ENCODE measurements at regions not wholly inside any gene's neighbourhood (a gene's known extent, or its start where the extent isn't known, plus 50 kb on each side); places are given as distances from the start of the nearest gene placed in this dataset.

GRCh38 chr1:218584418-218585155 lies 239.5 kb downstream of the TGFB2 start:
- DNase-seq: no peak

DNA sequence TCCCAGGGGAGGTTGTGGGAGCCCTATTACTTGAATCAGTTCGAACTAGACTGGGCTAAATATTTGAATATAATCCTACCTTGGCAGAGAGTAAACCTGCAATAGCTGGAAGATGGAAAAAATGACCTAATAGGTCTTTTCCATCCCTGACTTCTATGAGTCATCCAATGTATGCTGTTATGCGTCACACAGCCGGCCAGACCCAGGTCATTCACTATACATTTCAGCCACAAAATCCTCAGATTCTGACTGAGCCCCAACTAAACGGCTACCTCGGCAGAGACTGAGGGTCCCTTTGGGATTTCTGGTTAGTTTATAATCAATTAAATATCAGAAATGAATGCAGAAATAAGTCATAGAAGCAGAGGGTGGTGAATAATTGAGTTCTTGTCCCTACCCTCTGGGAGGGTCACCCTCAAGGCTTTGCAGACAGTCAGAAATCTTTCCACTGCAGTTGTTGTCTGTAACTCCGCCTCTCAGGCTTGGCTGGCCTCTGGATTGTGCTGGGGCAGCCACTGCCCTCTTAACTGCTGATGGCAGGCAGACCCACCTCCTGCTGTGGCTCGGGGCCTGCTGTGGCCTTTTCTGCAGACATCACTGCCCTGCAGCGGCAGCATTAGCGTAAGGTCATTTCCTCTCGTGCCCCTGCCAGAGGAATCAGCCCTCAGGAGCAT lies 240.5 kb downstream of the TGFB2 start:
- DNase-seq: peak; percentile 86

DNA sequence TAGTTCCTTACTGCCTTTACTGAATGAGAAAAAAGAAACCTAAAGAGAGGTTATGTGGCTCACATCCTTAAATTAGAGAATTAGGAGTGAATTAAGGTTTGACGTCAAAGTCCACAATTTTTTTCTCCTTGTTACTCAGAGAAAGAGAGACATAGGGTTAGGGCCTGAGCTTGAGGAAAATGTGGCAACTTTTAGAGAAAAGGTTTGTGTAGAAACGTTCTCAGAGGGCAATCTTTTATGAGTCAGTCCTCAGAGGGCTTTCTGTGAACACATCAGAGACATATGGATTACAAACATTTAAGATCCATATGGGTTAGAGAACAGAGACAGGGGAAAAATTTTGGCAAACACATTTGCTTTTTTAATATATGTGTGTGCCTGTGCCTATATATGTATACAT lies 242.8 kb downstream of the TGFB2 start:
- DNase-seq: no peak

DNA sequence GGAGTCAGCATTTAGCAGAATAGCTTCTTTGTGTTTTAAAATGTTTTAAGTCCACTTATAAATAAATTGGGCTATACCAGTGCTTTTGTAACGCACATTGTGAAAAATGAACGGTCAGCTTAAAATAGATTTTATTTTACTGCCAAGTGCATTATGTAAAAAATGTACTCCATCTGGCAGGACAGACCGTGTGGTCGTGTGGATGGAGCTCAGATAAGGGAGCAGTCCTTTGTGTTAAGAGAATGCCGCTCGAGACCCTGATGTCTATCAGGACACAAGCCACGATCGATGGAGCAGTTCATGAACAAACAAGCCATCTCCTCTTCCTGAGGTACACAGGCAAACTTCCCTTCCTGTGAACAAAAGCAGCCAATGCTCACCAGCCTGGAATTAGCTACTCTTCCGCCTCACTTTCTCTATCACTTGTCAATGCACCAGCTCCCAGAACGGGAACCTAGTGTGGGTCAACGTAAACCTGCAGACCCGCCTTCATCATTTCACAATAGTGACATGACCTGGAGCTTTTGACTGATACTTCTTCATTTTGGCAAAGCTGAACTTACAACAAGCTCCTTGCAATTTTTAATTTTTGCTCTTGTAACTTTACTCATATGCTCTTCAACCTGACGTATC lies 243.5 kb downstream of the TGFB2 start:
- DNase-seq: no peak

DNA sequence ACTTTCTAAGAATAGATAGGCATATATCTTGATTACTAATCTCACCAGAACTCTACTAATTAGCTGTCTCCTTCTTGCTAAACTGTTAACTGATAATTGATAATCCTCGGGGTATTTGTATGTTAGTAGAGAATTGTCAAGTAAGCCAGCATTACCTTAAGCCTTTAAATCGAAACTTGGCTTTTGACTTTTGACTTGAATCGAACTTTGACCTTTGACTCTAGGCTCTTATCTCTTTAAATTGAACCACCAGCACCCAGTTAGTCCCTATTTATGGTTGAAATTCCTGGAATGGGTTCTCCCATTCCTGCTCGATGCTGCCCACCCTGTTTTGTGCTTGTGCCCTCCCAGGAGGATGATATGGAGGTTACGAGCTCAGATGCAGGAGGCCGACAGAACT lies 244.4 kb downstream of the TGFB2 start:
- no peak for DNase-seq

DNA sequence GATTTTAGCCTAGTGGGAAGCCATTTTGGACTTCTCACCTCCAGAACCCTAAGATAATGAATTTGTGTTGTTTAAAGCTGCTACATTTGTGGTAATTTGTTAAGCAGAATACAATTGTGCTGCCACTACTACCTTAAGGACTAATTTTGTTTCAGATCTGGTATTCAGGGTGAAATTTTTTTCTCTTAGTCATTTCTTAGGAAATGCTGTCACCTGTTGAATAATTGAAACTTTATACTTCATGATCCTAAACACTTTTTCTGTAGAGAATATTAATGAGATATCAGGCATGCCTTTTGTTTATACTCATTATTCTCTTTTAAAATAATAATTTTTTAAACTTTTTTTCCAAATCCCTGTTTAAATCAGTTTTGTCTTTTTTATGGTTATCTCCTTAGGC lies 246.8 kb downstream of the TGFB2 start:
- no peak for DNase-seq

- no peak for DNase-seq
Observed at GRCh38 chr1:218592688-218593087, 247.6 kb downstream of the TGFB2 start.

DNA sequence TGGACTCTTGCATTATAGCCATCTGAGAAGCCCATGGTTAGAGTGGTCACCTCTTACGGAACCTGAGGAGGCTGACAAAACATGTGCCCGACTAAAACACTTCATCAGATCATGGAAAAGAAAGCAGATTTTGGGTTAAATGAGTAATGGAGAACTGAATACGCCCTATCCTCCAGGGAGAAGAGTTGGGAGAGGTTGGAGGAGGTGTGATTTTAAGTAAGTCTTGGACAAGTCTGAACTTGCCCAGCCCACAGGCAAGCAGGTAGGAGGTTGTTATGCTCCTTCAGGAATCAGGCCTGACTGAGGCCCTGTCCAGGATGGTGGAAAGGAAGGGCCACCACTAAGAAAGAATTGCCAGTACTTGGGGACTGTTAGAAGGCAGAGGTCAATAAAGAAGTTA lies 255.8 kb downstream of the TGFB2 start:
- no peak for DNase-seq

DNA sequence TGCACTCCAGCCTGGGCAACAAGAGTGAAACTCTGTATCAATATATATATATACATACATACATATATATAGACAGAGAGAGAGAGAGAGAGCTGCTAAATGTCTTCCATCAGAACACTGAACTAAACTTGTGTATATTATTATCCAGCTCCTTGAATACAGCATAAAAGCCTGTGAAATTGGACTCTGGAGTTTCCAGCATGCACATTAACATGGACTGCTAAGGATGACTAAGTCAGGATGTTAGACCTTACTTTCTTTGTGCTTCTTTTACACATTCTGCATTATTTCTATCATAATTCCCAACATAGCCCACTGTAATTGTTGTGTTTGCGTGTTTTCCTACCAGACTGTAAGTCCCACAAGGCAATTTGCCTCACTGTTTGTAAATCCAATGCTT lies 259.1 kb downstream of the TGFB2 start:
- no peak for DNase-seq

- DNase-seq: no peak
Observed at GRCh38 chr1:218611916-218612585, 266.9 kb downstream of the TGFB2 start.

DNA sequence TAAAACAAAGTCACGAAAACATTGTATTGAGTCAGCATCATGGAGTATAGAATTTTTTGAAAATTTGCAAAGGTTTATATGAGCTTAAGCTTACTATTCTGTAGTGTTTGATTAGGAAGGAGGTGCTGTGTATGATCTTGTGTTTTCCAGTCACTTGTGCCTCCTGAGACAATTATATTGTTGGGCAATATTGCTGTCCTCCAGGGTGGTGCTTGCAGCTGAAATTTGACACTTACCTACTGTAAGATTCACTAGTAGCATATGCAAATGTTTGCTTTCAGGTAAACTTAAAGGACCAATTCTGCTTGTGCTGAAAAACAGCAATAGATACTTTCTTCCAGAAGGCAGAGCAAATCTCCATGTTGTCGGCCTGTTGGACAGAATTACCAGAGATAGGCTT lies 268.0 kb downstream of the TGFB2 start:
- DNase-seq: no peak

DNA sequence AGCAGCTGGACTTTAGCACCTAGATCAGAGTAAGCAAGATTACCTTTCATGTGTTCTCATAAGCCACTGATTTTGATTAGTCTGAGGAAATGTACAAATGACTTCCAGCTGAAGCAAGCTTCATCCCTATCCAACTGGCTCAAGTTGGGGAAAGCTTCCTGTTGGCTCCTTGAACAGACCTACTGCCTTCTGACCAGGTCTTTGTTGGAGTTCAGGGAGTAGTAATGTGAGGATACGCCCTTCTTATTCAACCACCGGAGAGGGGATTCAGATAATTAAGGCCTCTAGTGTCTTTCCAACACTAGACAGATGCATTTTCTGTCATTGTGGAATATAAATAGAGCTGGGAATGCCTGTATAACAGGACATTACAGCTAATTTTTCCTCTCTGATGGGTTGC lies 268.9 kb downstream of the TGFB2 start:
- no peak for DNase-seq

GRCh38 chr1:218616681-218617080 lies 271.5 kb downstream of the TGFB2 start:
- no peak for DNase-seq

DNA sequence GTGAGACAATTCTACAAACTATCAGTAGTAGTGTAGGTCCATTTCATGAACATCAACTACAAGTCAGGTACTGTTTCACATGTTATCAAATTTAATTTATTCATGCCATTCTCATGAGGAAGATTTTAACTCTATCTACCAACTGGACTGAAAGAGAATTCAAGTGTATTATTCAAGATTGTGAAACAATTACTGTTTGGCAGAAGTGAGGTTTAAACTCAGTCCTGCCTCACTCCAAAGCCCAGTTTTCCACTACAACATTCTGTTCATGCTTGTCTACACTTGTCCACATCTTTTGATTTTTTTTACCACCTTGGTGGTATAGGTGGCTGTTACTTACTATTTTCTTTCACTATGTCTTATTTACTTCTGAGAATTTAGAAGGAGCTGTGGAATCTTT lies 272.9 kb downstream of the TGFB2 start:
- no peak for DNase-seq

DNA sequence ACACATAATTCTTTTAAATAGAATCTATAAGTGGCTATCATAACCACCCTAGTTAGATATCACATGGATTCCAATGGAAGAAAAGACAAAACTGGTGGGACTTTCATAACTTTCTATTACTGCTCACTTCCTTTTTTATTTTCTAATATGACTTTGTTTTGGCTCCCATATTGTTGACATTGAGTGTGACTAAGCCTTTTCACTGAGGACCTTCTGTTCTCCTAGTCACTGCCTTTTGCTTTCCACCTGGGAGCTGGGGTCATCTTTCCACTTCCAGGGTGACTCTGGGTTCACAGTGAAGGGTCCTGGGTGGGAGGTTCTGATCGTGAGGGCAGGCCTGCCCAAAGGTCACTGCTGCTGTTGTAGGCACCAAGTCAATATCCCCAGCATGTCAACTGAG lies 275.8 kb downstream of the TGFB2 start:
- DNase-seq: no peak

GRCh38 chr1:218624052-218624451 lies 278.9 kb downstream of the TGFB2 start:
- no peak for DNase-seq

DNA sequence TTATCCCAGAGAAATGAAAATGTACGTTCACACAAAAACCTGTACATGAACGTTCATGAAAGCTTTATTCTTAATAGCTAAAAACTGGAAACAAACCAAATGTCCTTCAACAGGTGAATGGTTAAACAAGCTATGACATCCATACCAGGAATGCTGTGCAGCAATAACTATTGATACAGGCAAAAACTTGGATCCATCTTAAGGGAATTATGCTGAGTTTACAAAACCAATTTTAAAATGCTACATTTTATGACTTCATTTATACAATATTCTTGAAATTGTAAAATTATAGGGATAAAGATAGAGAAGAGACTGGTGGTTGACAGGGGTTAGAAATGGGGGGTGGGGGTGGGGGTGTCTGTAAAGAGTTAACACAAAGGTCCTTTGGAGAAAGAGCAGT lies 280.3 kb downstream of the TGFB2 start:
- DNase-seq: no peak

DNA sequence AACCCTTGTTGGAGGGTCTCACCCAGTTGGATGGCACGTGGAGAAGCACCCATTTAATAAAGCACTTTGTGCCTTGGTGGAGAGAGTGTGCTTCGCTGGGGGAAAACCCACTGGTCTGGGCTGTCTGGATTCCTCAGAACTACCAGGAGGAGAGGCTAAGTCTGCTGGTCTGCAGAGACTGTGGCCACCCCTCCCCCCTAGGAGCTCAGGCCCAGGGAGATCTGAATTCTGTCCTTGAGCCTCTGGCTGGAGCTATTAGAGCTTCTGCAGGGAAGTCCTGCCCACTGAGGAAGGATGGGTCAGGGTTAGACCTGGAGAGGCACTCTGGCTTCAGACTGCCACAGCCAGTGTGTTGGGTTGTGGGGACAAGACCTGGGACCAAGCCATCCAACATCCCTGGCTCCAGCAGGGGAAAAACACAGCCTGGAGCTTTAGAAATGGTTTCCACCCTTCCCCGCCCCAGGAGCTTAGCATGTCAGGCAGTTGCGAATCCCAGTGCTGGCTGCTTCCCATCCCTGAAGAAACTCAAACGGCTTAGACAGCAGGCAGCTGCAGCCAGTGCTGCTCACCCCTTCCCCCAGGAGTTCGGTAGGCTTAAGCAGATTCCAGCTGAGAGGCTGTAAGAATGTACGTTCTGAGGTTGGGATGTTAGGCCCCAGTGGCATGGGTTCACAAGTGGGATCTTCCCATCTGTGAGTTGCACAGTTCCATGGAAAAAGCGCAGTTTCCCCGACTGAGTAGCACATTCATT lies 288.3 kb downstream of the TGFB2 start:
- DNase-seq: peak; percentile 21

GRCh38 chr1:218634212-218634611 lies 289.1 kb downstream of the TGFB2 start:
- DNase-seq: no peak

DNA sequence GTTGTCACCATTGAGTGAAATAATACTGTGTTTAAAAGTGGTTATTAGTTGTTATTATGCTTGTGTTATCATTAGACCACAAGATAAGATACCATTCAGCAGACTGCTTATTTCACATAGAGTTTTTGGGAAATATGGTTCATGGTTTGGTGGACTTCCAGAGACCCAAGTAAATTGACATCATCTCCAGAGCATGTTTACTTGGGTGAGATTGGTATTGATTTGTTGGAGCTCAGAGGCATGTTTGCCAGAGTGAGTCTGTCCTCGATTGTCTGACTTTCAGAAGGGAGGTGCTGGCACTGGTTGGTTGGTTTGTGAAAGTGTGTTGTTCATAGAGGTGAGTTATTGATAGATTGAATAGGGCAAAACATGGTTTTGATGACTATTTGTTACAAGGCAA lies 291.4 kb downstream of the TGFB2 start:
- DNase-seq: no peak

GRCh38 chr1:218640173-218640572 lies 295.0 kb downstream of the TGFB2 start:
- peak; percentile 37 for DNase-seq

DNA sequence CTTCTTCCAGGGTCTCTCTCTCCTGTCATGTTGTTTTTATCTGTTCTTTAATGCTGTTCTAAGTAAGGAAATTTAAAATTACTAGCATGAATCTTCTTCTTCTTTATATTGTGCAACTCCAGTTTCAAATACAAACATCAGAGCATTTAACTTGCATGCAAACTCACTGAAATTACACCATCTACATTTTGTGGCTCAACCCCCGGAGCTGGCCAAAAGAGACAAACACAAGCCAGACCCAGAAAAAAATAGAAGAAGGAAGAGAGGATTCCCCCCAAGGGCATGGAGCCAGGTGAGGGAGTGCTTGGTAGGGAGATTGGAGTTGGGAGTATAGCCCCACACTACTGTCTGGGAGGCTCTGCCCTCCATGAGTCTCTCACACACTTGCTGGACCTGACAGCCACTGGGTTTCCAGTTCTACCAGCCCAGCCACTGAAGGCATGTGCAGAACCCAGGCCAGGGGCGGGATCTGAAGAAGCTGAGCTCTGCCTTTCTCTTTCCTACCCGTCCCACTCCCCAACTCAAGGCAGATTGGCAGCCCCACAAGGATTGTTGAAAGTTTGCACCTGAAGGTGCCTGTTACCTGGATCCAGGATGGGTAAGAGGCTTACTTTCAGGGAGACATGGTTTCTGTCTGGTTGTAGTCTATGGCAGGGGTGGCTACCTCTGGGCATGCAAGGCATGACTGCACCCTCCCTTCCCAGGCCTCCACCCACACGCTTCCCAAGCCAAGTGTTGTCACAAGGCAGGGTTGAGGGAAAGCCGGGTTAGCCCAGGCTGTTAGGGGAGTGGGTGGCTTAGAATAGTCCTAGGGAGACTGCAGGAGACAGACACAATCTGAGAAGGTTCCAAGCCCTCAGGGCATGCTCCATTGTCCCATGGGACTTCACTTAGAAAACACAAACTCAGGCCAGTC lies 297.2 kb downstream of the TGFB2 start:
- no peak for DNase-seq

Data from eye (tissue), 1 donor.